GM19395 (cell line): ENCODE measurements at regions not wholly inside any gene's neighbourhood (a gene's known extent, or its start where the extent isn't known, plus 50 kb on each side); places are given as distances from the start of the nearest gene placed in this dataset.

Source experiments
- ATAC-seq: cut with Tn5 transposase; IDR thresholded peaks from one replicate; pipeline ENCODE4 v1.9.1; 2021; ENCODE audit warnings: mild to moderate bottlenecking, moderate library complexity; ENCODE audit not compliant: unreplicated experiment

DNA sequence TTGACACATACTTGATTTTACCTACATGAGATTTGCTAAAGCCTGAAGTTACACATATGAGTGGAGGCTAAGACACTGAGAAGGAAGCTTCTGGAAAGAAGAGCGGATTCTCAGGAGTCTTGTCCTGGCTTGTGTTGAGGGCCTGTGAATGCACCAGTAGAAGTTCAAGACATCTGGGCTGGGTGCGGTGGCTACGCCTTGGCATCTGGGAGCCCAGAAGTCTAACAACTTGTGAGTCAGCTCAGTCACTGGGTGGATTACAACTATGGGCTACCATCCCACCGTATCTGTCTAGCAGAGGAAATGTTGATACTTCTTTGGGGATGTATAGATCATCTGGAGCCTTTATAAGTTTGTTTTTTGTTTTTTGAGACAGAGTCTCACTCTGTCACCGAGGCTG is 375.6 kb upstream of the SMIM31 start:
- no peak for ATAC-seq

DNA sequence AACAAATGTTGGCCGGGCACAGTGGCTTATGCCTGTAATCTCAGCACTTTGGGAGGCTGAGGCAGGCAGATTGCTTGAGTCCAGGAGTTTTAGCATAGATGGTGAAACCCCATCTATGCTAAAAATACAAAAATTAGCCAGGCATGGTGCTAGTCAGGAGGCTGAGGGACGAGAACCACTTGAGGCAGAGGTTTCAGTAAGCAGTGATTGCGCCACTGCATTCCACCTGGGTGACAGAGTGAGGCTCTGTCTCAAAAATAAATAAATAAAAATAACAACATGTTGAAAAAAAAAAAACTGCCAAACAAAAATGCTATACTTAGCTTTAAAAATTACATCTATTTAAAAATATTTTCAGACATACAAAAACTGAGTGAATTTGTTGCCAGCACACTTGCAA is 374.2 kb upstream of the SMIM31 start:
- no peak for ATAC-seq

DNA sequence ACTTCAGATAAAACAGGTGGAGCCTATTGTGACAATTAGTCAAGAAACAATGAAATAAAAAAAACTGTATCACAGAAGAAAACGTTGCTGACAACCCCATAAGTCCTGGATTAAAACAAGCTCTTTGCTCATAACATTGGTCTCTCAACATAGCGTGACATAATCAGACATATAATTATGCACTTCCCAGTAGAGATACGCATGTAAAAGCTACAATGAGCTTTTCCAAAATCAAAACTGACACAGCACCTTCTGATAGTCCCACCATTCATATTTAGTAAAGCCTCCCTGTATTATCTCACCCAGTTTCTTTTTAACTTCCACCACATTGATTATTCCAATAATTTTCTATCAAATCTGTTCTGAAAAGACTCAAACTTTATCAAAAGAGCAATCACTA is 372.1 kb upstream of the SMIM31 start:
- no peak for ATAC-seq

DNA sequence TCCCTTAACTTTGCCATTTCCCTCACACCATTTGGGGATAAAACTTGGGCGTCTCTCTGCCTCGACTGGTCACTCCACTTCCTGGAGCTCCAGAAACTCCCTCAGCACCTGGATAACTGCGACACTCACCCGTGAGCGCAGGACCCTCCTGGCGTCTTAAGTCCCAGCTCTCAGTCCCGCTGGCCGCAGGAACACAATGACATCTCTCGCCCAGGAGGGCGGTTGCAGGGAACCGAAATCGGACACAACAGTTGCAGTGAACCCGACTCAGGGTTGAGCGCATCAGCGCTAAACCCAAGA is 370.9 kb upstream of the SMIM31 start:
- ATAC-seq, result no peak

DNA sequence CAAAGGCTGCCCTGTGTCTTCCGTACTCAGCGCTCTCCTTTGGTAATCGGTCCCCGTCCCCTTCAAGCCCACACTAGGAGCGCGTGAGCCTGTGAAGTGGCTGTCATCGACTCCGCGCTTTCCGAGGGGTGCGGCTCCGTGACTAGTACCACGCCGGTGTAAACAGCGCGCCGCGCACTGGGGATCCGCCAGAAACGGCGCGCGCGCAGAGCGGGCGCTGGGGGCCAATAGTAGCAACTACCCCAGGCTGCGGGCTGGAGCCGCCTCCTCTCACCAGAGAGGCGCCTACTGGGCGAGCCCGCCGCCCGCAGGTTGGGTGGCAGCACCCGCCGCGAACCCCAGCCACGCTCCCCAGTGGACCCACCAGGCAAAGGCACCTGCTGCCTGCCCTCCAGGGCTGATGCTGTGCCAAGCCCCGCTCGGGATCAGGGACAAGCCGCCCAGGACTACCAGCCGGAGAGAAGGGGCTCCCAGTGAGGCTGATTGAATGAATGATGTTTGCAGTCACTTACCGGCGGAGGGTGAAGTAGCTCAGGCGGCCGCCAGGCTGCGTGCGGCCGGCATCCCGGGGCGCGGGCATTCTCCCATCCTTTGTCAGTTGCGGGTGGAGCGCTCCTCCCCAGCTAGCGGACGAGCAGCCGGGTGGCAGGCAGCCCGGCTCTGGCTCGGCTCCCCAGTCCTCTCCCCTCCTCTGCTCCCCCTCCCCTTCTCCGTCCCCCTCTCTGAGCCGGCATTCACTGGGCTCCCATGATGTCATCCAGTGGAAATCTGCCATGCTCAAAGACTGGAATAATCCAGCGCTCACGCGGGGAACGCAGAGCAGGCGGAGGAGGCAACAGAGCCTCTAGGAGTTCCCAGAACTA is 370.3 kb upstream of the SMIM31 start:
- ATAC-seq, result no peak

DNA sequence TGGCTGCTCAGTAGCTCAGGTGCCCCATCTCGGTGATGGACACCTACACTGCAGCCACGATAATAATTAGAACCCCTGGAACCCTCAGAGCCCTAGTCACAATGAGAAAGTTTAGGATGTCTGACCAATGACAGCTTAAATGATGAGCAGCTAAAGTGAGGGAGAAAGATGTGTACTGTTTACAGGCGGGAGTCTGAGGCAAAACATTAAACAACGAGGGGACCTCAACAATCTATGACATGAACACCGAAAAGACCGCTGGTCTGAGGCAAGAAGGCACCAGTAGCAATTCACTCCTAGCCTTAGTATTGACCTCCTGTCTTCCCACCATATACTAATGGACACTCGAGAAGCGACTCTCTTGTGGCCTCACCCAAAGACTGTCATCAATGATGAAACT is 369.5 kb upstream of the SMIM31 start:
- no peak for ATAC-seq

DNA sequence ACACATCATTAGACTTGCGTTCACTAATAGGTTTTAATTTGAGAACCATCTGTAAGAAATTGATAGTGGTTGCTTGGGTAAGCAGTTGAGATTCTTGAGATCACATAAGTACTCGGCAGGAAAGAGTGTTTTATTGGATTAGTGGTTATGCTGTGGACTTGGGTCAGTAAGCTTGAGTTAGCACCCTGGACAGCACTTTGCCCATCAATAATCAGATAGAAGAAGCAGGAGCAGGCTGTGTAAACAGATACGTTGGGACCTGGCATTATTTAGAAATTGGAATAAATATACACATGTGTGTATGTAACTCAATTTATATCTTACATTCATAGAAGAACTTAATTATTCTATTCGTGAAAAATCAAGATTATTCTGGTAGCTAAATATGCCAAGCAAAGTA is 357.5 kb upstream of the SMIM31 start:
- no peak for ATAC-seq

DNA sequence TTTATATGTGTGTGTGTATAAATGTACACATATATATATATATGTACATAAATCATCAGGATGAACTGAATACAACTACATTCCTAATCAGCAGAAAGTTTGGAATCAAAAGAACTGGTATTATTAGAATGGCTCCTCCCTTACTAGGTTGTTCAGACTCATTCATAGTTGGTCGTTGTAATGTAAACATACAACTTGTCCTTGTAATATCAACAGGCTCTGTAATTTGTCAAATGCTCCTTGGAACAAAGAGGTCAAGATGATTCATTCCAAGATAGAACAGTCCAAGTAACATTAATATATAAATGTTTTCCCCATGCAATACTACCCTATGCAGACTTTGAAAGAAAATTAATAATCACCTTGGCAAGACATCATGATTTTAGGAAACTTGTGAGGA is 351.4 kb upstream of the SMIM31 start:
- no peak for ATAC-seq

DNA sequence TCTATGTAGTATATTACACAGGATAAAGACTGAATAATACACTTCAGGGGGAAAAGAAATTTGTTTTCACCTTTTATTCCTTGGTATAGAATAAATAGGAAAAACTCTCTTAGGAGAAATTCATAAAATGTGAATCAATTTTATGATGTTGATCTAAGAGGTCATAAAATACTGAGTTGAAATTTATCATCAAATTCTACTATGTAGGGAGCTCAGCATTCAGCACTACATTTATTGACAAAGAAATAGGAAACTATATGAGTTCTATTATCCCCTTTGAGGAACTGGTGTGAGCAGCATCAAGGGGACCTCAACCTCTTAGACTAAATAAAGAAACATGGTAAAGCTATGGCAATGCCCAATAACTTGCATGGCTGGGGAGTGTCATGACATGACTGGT is 348.2 kb upstream of the SMIM31 start:
- ATAC-seq, result no peak

DNA sequence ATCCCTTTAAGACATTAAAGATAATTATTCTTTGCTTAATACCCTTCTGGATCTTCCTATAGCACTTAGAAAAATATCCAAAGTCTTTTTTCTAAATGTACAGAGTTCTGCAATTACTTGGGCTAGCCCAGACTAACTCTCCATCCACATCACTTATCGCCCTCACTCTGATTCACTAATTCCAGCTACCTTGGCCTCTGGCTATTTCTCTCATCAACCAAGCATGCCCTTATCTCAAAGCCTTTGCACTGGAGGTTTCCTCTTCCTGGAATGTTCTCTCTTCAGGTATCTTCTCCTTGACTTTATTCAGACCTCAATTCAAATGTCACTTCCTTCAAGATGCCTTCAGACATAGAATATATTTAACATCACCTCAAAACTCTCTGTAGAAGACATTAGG is 345.1 kb upstream of the SMIM31 start:
- no peak for ATAC-seq

DNA sequence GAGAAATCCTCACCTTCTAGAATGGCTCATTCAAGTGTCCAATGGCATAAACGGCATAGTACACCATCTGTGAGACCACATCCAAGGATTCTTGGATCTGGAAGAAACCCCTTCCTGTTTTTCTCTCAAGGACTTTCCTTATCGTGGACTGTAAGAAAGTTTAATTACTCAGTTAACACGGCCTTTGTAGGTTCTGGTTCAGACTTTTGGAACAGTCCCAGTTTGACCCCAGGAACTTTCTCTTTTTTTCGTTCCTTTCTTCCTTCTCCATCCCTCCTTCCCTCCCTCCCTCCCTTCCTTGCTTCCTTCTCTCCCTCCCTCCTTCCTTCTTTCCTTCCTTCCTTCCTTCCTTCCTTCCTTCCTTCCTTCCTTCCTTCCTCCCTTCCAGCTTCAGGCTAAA is 343.5 kb upstream of the SMIM31 start:
- ATAC-seq, result no peak

DNA sequence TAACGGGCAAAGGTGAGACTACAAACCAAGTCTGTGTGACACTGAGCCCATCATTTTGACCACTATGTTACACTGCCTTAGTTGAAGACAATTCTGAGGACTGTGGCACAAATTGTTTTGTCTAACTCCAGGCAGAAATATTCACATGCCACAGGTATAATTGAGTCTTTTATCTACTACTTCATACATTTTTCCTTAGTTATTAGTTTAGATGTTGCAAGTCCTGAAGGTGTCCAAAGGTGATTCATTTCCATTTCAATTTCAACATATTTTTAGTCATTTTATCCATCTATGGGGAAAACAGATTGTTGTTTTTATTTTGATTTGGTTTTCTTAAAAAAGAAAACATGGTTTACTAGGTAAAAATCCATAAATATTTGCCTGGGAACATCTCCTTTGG is 341.7 kb upstream of the SMIM31 start:
- ATAC-seq, result no peak

DNA sequence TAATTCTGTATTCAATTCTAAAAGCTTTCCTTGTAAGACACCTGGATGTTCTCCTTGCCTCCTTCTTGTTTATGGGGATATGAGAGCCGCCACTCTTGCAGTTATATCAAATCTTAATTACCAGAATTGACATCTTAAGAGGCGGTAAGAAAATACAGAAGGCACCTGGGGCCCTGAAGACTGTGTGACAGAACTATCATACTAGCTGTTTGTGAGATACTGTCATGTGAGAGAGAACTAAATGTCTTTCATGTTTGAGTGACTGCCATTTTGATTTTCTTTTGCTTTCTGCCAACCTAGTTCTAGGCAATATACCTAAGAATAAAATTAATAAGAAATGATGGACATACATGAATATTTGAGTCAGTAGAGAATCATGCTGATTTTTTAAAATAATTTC is 340.2 kb upstream of the SMIM31 start:
- ATAC-seq, result no peak

DNA sequence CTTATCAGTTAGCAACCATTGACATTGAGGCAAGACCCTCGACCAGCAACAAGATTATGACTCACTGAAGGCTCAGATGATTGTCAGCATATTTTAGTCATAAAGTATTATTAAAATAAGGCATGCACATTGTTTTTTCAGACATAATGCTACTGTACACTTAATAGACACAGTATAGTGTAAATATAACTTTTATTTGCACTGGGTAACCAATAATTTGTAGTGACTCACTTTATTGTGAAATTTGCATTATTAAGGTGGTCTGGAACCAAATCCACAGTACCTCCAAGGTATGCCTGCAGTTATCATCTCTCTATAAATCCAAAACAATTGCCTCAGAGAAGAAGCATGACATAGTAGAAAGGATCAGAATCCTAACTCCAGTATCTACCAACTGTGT is 330.1 kb upstream of the SMIM31 start:
- no peak for ATAC-seq

DNA sequence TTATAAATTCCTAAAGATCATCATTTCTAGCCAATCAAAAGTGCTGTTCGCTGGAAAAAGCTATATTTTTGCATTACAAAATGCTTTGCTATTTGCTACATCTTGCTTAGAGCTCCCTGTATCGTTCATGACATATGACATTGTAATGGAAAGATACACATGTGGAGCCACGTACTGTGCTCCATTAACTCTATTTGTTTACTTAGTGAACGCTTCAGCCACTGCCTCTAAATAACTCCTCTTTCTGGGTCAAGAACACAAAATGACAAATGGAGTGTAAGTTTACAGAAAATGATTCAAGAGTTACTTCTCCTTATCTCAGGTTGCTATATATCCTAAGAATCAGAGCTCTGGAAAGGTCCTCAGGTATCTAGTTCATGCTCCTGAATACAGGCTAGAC is 329.1 kb upstream of the SMIM31 start:
- no peak for ATAC-seq

DNA sequence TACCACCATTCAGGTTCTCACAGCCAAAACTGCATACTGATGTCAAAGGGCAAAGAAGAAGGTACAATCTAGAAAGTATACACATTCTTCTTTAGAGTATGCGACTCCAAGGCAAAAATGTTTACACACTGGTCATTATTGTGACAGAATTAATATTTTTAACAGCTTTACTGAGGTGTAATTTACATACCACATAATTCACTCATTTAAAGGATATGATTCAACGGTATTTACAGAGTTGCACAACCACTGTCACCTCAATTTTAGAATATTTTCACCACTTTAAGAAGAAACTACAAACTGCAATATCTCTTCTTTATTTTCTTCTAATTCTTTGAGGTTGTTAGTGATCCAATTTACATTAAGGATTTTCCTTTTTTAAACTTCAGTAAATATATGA is 325.4 kb upstream of the SMIM31 start:
- no peak for ATAC-seq

DNA sequence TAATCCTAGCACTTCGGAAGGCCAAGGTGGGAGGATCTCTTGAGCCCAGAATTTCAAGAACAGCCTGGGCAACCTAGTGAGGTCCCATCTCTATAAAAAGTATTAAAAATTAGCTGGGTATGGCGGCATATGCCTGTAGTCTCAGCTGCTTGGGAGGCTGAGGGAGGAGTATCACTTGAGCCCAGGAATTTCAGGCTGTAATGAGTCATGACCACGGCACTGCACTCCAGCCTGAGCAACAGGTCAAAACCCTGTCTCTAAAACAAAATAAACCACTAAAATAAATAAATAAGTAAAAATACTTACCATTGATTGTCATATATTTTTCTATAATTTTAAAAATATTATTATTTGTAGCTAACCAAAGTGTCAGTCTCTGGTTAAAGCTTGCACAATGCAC is 315.6 kb upstream of the SMIM31 start:
- no peak for ATAC-seq

DNA sequence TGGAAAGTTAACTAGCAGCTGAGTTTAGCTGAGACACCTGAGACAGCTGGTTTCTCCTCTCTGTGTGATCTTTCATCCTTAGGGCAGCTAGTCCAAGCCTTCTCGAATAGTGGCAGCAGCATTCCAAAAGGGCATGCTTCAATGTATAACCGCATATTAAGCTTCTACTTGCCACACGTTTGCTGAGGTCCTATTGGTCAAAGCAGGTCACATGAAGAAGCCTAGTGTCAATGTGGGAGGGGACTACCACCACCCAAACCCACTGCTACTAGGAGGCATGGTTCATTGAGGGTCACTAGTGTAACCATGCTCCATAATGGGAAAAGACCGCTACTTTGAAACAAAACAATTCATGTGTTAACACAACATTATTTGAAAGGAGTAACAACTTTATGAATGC is 314.9 kb upstream of the SMIM31 start:
- no peak for ATAC-seq

DNA sequence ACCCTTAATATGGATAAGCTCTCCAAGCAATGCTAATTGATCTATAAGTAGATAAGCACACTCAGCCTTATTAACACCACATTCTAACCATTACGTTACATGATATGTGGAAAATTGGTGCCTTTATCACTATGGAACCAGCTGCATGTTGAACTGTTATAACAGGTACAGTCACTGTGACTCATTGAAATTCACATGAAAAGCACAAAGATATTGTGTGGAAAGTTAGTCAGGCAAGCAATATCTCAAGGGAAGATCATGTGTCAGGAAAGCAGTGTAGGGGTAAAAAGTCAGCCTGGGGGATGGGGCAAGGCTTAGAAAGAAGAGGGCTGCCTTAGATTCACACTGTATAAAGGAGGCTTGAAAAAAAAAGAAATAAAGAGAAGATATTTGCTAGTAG is 313.7 kb upstream of the SMIM31 start:
- no peak for ATAC-seq

DNA sequence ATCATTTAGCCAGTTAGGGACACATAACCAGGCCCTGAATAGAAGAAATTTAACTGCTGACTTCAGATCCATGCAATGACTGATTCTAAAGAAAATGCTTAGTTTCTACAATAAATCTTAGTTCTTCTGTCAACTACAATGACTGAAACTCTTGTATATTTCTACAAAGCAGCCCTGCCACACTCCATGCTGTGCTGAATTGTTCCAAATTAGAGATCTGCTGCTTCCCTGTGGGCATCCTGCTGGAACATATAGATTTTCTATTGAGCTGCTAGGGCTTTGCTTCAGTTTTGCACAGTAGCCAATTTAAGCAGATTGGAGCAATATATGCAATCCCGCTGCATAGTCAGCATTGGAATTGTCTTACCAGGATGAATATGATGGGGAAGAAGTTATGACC is 312.8 kb upstream of the SMIM31 start:
- no peak for ATAC-seq

DNA sequence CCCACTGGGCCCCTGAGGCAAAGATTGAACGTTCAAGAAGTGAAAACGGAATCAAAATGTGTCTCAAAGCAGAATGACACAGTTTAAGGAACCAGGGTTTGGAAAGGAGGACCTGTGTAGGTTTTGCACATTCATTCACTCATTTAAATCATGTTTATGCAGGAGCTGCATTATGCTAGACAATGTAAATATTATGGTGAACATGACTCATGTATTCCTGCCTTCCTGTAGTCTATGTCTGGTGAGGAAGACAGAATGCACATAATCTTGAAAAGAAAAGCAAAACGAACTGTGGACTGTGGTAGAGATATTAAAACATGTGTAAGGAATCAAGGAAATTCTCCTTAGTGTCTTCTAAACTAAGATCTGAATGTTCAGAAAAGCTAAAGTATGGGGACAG is 311.8 kb upstream of the SMIM31 start:
- no peak for ATAC-seq

DNA sequence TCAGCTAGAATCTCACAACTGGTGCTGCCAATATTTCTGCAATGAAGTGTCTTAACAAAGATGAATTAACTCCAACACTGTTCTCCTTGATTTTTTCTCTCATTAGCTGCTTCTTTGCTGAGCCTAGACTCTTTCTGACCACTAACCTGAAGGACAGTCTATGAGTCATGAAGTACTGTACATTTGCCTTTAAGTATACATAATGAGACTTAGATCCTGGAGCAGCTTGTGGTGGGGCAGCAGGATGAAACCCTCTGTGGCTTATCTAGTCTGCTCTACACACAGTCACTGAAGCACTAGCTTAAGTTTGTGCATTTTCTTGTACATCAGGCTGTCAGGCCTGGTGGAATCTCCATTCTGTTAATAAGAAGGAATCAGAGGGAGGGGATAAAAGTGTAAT is 307.4 kb upstream of the SMIM31 start:
- ATAC-seq, result no peak

DNA sequence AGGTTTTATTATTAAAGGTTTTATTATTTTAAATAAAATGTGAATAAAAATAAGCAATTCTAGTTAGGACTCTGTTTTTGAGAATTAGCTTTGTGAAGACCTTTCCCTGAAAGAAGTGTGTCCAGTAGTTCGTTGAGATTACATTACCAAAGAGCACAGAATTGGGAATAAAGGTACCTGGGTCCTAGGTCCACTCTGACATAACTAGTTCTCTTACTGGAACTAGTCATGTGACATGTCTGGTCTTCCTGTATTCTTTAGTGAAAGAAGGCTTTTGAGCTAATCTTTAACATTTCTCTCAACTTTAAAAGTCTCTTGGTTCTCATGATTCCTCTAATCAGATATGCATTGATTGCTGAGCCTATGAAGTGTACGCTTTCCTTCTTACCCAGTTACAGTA is 292.0 kb upstream of the SMIM31 start:
- no peak for ATAC-seq
